Stimulated activated CD4-positive, alpha-beta T cell treated with anti-CD3 and anti-CD28 coated beads, Interleukin-12 subunit alpha, Interleukin-12 subunit beta, amount 100 ng/mL, for 24 hours (primary cell): ENCODE measurements at regions not wholly inside any gene's neighbourhood (a gene's known extent, or its start where the extent isn't known, plus 50 kb on each side); places are given as distances from the start of the nearest gene placed in this dataset.
"Not testable (repeated sequence)": the region's sequence is repeated elsewhere in the genome, so short reads cannot be mapped to it uniquely, and the experiment has no call there.

Experiments used
- DNase-seq, 2 experiments: peaks; one replicate each; pipeline ENCODE4 v3.0.0-alpha.2; 2020; ENCODE audit warnings: low read depth in 2 of 2

DNA sequence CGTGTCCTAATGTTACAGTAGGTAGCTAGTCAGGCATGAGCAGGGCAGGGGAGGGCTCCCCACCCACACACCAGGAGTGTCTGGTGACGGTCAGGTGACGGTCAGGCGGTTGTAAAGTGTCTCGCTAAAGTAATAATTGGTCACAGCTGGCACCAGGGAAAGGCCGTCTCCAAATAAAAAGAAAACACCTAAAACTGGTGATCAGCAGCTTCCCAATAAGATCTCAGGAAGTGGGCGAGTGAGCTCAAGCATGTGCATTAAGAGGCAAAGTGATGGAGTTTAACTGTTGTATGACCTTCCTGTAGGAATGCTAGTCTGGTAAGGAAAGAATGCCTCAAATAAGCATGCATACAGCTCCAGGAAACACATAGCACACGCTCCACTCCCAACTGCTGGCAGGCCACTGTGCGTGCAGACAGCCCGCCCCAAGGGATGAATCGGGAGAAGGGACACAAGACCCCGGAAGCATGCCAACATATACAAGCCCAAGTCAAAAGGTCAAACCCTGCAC lies 177.1 kb downstream of the RNF144A start:
- no peak for DNase-seq

DNA sequence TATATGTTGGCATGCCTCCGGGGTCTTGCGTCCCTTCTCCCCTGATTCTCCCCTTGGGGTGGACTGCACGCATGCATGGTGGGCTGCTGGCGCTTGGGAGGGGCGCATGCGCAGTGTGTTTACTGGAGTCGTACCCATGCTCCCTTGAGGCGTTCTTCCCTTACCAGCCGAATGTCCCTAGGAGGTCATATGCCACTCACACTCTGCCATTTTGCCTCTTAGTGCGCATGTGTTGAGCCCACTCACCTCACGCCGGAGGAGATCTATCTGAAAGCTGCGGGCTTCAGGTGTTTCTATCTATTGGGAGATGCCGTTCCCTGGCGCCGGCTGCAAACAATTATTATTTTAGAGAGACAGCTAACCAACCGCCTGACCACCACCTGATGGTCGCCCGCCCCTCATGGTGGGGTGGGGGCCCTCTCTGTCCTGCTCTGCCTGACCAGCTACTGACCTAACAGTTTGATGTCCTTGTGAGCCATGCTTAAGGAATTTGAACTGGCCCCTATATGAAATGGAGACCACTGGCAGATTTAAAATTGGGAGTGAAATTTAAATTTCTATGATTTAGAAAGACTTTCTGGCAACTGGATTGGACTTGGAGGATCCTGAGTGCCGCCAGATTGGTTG lies 179.6 kb downstream of the RNF144A start:
- DNase-seq: no peak

DNA sequence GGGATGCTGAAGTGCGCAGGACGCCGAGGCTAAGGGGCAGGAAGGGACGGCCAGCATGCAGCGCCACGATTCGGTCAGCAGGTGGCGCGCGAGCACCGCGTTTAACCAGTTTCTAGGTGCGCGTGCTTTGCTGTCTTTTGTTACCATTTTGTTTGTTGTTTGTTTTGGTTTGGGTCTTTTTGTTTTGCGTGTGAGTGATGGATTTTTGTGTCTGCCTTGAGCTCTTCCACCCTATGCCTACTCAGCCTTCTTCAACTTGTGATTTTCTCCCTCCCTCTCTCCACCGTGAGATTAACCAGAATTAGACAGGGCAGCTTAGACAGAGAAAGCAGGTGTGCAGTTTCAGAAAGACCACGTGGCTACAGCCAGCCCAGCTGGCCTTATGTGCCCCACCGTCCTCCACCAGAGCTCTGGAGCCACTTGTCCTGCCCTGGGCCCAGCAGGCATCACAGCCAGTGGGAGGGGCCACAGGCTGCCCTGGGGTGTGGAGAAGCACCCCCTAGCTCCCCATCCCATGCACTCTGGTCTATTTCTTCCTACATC lies 180.2 kb downstream of the RNF144A start:
- DNase-seq: peak; percentile 49 to 63

DNA sequence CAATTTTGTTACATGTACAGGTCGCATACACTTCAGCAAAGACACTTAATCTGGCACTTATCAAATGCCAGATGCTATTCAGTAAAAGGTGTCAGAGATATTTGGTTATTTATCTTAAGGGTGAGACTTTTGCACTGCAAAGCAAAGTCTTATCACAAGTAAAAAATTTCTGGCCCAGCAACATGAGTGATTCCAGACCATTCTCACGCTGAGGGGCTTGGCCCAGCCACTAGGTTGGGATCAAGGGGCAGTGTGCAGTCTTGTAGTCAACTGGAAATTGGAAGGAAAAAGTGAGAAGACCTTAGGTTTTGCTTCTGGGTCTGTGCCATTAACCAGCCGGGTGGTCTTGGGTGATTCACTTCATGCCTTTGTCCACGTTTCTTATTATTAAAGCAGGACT lies 181.6 kb downstream of the RNF144A start:
- DNase-seq: no peak

DNA sequence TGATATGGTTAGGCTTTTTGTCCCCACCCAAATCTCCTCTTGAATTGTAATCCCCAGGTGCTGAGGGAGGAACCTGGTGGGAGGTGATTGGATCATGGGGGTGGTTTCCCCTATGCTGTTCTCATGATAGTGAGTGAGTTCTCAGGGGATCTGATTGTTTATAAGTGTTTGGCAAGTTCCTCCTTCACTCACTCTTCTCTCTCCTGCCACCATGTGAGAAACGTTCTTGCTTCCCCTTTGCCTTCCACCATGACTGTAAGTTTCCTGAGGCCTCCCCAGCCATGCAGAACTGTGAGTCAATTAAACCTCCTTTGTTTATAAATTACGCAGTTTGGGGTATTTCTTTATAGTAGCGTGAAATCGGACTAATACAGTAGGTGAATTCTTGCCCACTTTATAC lies 182.5 kb downstream of the RNF144A start:
- not testable (repeated sequence) for DNase-seq

DNA sequence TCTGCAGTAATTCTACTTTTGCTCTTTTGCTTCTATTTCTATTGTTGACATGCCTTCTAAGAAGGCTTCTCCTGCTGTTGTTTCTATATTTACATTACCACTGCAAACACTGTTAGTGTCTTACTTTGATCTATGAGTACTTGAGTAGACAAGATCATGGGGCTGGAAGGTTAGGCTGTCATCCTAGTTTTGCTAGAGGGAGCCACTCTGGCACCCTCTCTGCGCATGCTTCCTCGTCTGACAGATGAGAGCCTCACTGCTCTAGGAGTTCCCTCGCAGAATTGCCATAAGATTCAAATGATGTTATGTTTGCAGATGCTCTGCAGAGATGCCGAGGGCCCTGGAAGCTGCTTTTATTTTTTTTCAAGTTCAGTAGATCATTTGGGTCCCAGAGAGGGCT lies 185.6 kb downstream of the RNF144A start:
- no peak for DNase-seq

DNA sequence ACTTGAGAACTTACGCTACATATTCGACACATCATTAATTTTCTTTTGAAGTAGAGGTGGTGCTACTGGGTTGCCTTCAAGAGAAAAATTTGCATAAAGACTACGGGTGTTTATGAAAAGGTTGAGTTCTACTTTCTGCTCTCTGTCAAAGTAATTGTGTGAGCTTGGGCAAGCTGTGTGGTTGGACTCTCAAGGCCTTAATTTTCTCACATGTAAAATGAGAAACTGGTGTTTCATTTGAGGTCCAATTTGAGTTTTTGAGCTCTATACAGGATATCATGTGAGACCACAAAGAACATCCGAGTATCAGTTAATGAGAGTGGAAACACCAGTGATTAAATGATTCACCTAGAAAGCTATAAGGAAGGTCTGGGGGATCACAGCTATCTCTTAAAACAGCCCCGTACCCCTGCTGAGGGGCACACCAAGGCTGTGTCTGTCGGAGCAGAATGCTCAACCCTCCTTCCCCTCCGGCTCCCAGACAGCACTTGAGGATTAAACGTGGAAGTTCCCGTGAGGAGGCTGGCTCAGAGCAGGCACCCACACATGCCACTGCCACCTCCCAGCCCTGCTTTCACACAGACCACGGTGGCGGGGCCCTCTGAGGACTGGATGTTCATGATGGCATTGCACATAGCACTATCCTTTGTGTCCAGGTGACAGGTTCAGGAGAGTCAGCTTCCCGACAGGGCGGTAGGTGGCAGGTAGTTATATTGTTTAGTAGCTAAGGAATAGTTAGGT lies 191.8 kb downstream of the RNF144A start:
- no peak for DNase-seq

DNA sequence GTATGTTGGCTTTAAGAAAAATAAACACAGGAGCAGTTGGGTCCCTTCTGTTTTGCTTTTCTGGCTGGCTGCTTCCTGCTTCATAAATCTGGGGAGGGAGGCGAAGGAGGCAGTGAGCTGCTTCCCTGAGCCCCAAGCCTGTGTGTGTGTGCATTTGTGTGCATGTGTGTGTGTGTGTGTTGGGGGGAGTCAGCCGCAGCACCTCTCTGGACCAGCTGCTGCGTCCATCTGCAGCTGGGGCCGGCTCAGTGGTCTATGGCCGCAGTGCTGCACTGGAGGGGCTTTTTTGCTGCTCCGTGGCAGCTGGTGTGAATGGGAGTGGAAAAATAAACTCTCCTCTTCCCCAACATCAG lies 192.3 kb downstream of the RNF144A start:
- DNase-seq: no peak

DNA sequence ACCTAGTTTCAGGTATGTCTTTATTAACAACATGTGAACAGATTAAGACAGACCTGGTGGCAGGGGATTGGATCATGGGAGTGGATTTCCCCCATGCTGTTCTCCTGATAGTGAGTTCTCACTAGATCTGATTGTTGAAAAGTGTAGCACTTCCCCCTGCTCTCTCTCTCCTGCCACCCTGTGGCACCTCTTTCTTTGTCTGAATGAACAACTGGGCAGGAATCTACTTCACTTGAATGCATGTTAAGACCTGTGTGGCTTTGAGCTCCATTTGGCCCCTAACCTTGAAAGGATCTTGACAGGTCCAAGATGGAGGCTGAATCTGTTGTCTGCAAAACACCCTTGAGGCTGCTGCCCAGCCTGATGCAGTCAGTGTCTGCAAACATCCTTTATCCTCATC lies 194.4 kb downstream of the RNF144A start:
- DNase-seq: no peak

DNA sequence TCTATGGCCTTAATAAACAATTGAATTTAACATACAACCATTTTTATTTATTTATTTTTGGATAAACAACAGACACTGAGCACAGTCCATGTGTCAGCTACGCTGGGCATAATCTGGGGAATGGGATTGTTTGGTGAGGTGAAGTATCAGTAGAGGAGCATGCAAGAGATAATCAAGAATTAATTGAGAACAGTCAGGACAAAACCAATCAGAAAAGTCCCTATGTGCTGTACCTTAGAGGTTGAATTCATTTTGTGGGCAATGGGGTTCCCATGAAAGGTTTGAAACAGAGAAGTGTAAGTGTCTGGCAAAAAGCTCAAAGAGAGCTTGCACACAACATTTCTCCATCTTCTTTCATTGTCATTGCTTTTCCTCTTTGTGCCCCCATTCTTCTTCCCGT lies 198.2 kb downstream of the RNF144A start:
- DNase-seq: no peak

DNA sequence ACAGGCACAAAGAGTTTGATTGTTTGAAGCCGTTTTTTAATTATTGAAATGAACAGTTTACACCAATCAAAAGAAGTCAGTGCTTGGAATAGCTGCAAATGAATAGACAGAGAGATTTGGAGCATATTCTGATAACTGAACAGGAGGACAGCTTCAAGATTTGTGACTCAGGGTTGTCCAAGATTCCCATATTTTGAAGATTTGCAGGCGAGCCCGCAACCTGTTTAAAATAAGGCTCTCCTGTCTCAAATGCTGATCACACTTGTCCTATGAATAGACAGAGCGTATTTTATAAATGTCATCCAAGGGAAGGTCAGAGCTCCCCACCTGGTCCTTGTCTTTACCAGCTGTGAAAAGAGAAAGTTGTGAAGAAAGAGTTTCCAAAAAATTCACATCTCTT lies 198.7 kb downstream of the RNF144A start:
- DNase-seq: no peak

DNA sequence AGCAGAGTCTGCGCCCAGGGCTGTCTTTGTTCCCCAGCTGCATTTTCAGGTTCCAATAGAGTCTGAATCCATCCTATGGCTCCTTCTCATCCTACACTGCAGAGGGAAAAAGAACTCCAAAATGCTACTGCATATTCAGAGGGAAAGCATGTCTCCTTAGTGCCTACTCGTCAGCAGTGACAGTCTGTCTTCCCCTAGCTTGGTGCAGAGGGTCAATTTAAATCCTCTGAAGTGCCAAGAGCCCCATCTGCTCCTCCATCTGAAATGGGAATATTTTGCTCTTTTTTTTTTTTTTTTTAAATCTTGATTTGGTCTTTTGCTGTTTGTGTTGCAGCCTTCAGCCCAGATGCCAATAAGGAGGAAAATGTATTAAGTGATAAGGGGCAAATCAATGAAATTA lies 199.3 kb downstream of the RNF144A start:
- no peak for DNase-seq

DNA sequence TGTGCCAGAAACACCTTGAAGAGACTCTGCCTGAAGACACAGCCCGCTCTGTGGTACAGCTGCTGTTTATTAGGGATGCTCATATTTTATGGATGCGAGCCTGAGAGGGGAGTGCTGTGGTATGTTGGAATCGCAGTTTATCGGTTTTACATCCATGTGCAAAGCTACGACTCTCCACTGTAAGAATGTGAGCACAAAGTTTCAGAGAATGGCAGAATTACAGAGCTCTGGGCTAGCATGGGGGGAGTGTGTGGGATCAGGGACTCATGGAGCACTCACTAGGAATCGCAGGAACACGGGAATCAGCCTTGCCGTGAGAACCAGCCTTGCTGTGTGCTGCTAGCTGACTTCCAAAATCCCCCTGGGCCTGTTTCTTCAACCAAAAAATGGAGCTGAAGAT lies 199.9 kb downstream of the RNF144A start:
- DNase-seq: no peak

DNA sequence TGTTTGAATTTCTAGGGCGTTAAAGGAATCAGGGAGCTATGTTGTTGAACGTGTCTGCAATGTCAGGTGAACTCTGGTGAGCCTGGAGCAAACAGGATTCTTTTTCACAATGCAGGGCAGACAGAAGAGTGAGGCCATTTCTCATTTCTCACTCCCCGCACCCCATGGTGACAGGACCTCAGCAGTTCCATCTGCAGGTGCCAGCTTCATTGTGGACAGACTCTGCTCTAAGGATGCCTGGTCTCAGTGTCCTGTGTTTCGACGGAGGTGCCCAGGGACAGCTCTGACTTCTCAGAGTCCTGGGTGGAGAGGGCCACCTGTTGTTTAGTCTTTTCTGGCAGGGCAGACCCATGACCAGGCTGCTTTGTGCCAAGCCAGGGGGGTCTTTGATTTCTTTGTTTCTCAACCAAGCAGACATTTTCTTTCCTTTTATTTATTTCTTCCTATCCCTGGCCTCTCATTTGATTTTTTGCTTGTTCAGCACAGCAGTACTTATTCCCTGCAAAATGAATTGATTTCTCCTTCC lies 201.5 kb downstream of the RNF144A start:
- no peak for DNase-seq

DNA sequence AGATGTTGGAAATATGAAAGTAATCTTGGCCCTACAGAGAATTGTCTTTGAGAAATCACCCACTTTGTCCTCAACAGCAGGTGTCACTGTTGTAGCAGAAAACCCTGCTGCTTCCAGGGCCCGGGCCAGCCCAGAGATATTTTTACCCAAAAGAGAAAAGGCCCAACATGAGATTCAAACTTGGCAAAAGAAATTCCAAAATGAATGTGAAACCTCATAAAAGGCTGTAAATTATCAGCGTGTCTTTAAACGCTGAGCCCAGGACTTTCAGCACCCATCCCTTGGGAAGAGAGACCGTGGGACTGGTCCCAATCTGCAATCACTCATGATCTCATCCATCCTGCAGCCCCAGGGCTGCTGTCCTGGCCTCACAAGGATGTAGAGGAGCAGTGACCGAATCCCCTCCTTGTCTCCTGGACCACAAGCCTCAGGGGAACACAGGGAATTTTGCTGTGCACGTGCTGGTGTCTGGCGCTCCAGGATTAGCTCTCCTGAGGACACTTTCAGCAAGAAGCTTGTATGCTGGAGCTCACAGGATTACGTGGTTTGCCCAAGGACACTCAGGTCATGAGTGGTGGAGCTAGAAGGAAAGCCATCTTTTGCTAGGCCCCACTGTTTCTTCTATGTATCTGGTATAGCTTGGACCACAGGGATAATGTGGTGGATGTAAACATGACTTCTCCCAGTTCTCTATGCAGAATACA lies 202.1 kb downstream of the RNF144A start:
- no peak for DNase-seq

DNA sequence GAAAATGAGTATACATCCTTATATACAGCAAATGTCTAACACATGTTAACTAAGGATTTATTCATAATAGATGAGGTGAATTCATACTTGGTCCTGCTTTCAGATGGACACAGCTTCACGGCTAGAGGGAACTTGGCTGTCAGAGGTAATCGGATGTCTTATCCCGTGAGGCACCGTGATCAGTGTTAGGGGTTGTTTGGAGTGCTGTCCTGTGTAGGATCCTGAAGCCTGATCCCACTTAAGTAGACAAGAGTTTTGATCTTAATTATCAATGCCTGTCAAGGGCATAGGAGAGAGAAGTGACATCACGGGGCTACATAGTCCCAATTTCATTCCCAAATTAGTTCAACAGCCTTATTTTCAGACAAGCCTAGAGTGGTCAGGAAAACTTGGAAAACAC lies 204.6 kb downstream of the RNF144A start:
- no peak for DNase-seq

DNA sequence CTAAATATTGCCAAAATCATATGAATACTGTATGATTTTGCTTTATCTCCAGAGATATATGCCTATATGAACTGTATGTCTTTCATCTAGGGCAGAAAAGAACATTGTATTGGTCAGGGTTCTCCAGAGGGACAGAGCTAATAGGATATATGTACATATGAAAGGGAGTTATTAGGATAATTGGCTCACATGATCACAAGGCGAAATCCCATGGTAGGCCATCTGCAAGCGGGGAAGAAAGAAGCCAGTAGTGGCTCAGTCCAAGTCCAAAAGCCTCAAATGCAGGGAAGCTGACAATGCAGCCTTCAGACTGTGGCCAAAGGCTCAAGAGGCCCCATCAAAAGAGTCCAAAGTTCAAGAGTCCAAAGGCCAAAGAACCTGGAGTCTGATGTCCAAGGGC lies 209.9 kb downstream of the RNF144A start:
- DNase-seq: no peak

DNA sequence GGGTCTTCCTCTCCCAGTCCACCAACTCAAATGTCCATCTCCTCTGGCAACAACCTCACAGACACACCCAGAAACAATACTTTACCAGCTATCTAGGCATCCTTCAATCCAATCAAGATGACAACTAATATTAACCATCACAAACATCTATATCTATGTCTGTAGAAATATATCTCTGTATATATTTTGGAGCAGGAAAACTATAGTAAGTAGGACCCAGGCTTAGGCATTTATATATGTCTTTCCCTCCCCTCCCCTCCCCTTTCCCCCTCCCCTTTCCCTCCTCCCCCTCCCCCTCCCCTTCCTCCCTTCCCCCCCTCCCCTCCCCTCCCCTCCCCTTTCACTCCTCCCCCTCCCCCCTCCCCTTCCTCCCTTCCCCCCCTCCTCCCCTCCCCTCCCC lies 210.5 kb downstream of the RNF144A start:
- no peak for DNase-seq

DNA sequence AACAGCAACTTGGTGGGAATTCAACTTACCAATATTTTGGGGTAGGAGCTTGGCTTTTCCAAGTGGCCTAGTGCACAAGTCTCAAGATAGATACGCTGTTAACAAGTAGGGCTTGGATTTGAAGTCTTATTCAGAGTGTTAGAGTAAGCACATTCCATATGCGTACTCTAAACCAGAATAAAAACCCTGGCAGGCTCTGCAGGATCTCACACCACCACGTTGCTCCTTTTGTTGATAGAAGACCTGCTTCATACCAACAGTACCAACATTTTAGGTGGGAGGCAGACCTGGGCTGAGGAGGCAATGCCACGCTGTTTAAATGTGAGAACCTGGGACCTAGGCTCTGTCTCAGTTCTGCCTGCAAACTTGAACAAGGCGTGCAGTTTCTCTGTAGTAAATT lies 214.0 kb downstream of the RNF144A start:
- DNase-seq: no peak

DNA sequence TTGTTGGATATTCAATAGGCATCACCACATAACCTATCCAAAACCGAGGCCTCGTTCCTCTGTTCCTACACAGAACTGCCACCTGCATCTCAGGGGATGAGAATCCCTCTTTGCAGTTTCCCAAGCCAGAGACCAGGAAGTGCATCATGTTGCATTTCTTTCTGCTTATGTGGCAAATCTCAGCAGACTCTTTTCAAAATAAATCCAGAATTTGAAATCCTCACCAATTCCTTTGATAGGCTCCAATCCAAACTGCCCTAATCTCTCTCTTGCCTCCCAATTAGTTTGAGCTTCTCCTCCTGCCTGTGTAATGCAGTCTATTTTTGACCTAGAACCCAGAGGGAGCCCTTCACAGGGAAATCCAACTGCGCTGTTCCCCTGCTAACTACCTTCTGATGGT lies 215.5 kb downstream of the RNF144A start:
- DNase-seq: no peak

DNA sequence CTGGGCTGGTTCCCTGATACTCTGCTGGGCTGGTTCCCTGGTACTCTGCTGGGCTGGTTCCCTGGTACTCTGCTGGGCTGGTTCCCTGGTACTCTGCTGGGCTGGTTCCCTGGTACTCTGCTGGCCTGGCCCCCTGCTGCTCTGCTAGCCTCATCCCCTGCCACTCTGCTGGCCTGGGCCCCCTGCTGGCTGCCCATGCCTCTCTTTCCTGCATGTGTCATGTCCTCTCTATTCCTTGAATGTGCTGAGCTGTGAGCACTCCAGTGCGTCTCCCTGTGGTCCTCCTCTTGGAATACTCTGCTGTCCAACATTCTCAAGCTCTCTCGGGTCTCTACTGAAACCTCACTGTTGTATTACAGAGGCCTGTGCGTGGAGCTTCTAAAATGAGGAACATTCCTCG lies 216.3 kb downstream of the RNF144A start:
- DNase-seq: no peak

DNA sequence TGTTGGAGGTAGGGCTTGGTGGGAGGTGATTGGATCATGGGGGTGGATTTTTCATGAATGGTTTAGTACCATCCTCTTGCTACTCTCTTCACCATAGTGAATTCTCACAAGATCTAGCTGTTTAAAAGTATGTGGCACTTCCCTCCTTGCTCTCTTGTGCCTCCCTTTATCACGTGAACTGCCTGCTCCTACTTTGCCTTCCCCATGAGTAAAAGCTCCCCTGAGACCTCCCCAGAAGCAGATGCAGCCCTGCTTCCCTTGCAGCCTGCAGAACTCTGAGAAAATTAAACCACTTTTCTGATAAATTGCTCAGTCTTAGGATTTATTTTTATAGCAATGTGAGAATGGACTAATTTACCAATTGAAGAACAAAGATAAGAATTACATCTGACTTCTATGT lies 223.1 kb downstream of the RNF144A start:
- no peak for DNase-seq

DNA sequence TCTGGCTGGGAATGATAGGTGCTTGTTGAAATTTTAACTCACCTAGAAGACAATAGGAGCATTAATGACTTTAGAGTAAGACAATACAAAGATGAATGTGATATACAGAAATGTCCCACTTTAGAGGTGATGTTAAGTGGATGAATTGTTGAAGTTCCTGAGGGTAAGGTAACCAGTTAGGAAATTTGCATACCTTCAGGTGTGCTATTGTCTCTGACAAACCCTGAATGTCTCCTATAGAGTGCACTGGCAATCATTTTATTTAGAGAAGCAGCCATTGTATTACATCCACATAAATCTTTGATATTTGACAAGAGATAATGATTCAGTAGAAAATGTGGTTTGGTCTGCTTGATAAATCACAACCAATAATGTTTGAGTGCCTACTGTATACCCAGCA lies 228.5 kb downstream of the RNF144A start:
- no peak for DNase-seq
